ENCODE measurements at regions not wholly inside any gene's neighbourhood (a gene's known extent, or its start where the extent isn't known, plus 50 kb on each side); places are given as distances from the start of the nearest gene placed in this dataset.

DNA sequence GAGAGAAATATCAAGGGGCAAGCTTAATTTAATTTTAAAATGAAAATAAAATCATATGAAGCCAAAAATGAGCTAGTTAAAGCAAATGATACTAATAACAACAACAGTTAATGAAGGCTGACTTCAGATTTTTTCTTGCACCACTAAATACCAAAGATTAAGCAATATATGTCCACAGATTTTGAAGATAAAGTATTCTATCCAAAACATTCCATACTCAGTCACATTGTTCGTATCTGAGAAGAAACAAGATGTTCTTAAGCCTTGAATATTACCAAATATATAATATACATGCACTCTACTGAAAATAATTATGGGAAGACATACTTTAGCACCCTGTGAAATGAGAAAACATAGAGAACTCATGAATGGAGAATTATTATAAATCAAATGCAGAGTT, 593.3 kb upstream of the SYT4 start:
- no peaks in the 10 kb centered on the region for H3K27me3 ChIP-seq (ENCODE audit: insufficient read depth, low read length)
- peaks cover 14 to 20% of the 10 kb centered on the region in 2 experiments; a peak in 2 of 4 replicates for H3K9me3 ChIP-seq (ENCODE audit: control insufficient read depth in 1 of 2, insufficient read depth in 1 of 2, low read depth in 1 of 2, low read length in 2 of 2)
- ATAC-seq (no peak), DNase-seq (ENCODE audit: low read depth, low spot score) (no peak)
- no peak overlapping the region for H3K27ac ChIP-seq (ENCODE audit: low read depth, low read length)
- no peaks in the 10 kb centered on the region for H3K9me2 ChIP-seq (ENCODE audit: insufficient read depth)
- H4K20me1 ChIP-seq (ENCODE audit: insufficient read depth): no peaks in the 10 kb centered on the region
- no TSS peak for BruUV-seq (replicated peaks)
- H3K9ac ChIP-seq (ENCODE audit: low read length): no peak overlapping the region
- H3K4me1 ChIP-seq (ENCODE audit: control insufficient read depth in 1 of 2, insufficient read depth in 2 of 2, low read length in 2 of 2): no peaks in the 10 kb centered on the region
- no peak overlapping the region for H3K4me2 ChIP-seq (ENCODE audit: low read length)
- H3K4me3 ChIP-seq (replicated peaks in 1 of 2; ENCODE audit: low read depth in 1 of 2, low read length in 2 of 2): no peak overlapping the region
- intact Hi-C loops (cut with micrococcal nuclease): no loop called here
- no peaks in the 10 kb centered on the region for H3K36me3 ChIP-seq (ENCODE audit: control insufficient read depth in 1 of 2, insufficient read depth in 2 of 2, low read length in 2 of 2)
- ChIA-PET POLR2A (no interaction called here), RAD21 (ENCODE audit: low non-redundant PET in 1 of 2, low total read pairs in 2 of 2, uncharacterized antibody in 2 of 2, unreplicated experiment in 2 of 2) (no interaction called here), CTCF (no interaction called here)
- H3K79me2 ChIP-seq (ENCODE audit: insufficient read depth, low read length): no peaks in the 10 kb centered on the region
- TF ChIP-seq EZH2phosphoT487 (IDR thresholded peaks at IDR 0.05; ENCODE audit: borderline replicate concordance): no peak
- no peak for TF ChIP-seq FOSL1 (IDR thresholded peaks at IDR 0.05; ENCODE audit: low read depth)
- no peak for TF ChIP-seq TCF7L2 (IDR thresholded peaks at IDR 0.05; ENCODE audit: borderline replicate concordance, extremely low read depth, insufficient read depth, insufficient read length)
- TF ChIP-seq, protein P1, sequence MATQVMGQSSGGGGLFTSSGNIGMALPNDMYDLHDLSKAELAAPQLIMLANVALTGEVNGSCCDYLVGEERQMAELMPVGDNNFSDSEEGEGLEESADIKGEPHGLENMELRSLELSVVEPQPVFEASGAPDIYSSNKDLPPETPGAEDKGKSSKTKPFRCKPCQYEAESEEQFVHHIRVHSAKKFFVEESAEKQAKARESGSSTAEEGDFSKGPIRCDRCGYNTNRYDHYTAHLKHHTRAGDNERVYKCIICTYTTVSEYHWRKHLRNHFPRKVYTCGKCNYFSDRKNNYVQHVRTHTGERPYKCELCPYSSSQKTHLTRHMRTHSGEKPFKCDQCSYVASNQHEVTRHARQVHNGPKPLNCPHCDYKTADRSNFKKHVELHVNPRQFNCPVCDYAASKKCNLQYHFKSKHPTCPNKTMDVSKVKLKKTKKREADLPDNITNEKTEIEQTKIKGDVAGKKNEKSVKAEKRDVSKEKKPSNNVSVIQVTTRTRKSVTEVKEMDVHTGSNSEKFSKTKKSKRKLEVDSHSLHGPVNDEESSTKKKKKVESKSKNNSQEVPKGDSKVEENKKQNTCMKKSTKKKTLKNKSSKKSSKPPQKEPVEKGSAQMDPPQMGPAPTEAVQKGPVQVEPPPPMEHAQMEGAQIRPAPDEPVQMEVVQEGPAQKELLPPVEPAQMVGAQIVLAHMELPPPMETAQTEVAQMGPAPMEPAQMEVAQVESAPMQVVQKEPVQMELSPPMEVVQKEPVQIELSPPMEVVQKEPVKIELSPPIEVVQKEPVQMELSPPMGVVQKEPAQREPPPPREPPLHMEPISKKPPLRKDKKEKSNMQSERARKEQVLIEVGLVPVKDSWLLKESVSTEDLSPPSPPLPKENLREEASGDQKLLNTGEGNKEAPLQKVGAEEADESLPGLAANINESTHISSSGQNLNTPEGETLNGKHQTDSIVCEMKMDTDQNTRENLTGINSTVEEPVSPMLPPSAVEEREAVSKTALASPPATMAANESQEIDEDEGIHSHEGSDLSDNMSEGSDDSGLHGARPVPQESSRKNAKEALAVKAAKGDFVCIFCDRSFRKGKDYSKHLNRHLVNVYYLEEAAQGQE (IDR thresholded peaks at IDR 0.05; ENCODE audit: low read depth): no peak
- TF ChIP-seq POLR2A (IDR thresholded peaks at IDR 0.05; ENCODE audit: borderline replicate concordance, extremely low read depth, insufficient read depth, insufficient read length): no peak
- no peak for TF ChIP-seq SRF (IDR thresholded peaks at IDR 0.05; ENCODE audit: low read depth)
- TF ChIP-seq EGR1 (IDR thresholded peaks at IDR 0.05; ENCODE audit: low read depth): no peak
- H2AFZ ChIP-seq (ENCODE audit: low read depth, low read length, poor library complexity, severe bottlenecking): no peak overlapping the region

DNA sequence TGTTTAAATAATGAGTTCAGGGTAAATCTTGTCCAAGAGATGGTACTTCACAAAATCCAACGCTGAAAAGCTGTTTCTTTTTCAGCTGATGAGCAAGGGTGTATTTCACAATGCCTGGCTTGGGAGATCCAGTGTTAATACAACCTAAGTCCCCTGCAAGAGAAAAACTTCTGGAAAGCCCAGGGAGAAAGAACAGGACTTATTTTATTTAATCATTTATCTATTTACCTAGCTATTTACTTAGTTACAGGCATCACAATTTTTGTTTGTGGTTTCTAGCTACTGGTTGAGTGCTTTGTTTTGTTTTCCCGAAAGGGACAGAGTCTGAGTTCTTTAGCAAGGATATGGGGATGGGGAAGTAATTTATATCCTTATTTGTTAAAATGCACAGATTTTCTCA, 598.2 kb upstream of the SYT4 start:
- intact Hi-C loops (cut with micrococcal nuclease): no loop called here
- no peak overlapping the region for H3K9ac ChIP-seq (ENCODE audit: low read length)
- H3K4me1 ChIP-seq (ENCODE audit: control insufficient read depth in 1 of 2, insufficient read depth in 2 of 2, low read length in 2 of 2): no peaks in the 10 kb centered on the region
- H3K27ac ChIP-seq (ENCODE audit: low read depth, low read length): no peak overlapping the region
- H3K9me3 ChIP-seq (ENCODE audit: control insufficient read depth in 1 of 2, insufficient read depth in 1 of 2, low read depth in 1 of 2, low read length in 2 of 2): peaks cover 15 to 17% of the 10 kb centered on the region in 2 experiments; a peak in 2 of 4 replicates
- H4K20me1 ChIP-seq (ENCODE audit: insufficient read depth): no peaks in the 10 kb centered on the region
- ChIA-PET CTCF (no interaction called here), POLR2A (no interaction called here), RAD21 (ENCODE audit: low non-redundant PET in 1 of 2, low total read pairs in 2 of 2, uncharacterized antibody in 2 of 2, unreplicated experiment in 2 of 2) (no interaction called here)
- no peak for ATAC-seq
- no peak overlapping the region for H3K4me2 ChIP-seq (ENCODE audit: low read length)
- no peak overlapping the region for H3K4me3 ChIP-seq (replicated peaks in 1 of 2; ENCODE audit: low read depth in 1 of 2, low read length in 2 of 2)
- no peaks in the 10 kb centered on the region for H3K9me2 ChIP-seq (ENCODE audit: insufficient read depth)
- H3K79me2 ChIP-seq (ENCODE audit: insufficient read depth, low read length): no peaks in the 10 kb centered on the region
- BruUV-seq (replicated peaks): no TSS peak
- no peaks in the 10 kb centered on the region for H3K36me3 ChIP-seq (ENCODE audit: control insufficient read depth in 1 of 2, insufficient read depth in 2 of 2, low read length in 2 of 2)
- no peaks in the 10 kb centered on the region for H3K27me3 ChIP-seq (ENCODE audit: insufficient read depth, low read length)
- no peak overlapping the region for H2AFZ ChIP-seq (ENCODE audit: low read depth, low read length, poor library complexity, severe bottlenecking)
- no peak for TF ChIP-seq CEBPB (IDR thresholded peaks at IDR 0.05; ENCODE audit: low read depth)
- no peak for TF ChIP-seq EGR1 (IDR thresholded peaks at IDR 0.05; ENCODE audit: low read depth)
- TF ChIP-seq, protein P1 (IDR thresholded peaks at IDR 0.05; ENCODE audit: low read depth): no peak
- TF ChIP-seq SRF (IDR thresholded peaks at IDR 0.05; ENCODE audit: low read depth): no peak
- TF ChIP-seq, protein P2, sequence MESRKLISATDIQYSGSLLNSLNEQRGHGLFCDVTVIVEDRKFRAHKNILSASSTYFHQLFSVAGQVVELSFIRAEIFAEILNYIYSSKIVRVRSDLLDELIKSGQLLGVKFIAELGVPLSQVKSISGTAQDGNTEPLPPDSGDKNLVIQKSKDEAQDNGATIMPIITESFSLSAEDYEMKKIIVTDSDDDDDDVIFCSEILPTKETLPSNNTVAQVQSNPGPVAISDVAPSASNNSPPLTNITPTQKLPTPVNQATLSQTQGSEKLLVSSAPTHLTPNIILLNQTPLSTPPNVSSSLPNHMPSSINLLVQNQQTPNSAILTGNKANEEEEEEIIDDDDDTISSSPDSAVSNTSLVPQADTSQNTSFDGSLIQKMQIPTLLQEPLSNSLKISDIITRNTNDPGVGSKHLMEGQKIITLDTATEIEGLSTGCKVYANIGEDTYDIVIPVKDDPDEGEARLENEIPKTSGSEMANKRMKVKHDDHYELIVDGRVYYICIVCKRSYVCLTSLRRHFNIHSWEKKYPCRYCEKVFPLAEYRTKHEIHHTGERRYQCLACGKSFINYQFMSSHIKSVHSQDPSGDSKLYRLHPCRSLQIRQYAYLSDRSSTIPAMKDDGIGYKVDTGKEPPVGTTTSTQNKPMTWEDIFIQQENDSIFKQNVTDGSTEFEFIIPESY (IDR thresholded peaks at IDR 0.05; ENCODE audit: extremely low read depth, insufficient replicate concordance, low read length): no peak
- TF ChIP-seq JUND (IDR thresholded peaks at IDR 0.05): no peak
- no peak for DNase-seq (ENCODE audit: low read depth, low spot score)

All from HCT116 (cell line).